GM23338 (cell line): ENCODE measurements at regions not wholly inside any gene's neighbourhood (a gene's known extent, or its start where the extent isn't known, plus 50 kb on each side); places are given as distances from the start of the nearest gene placed in this dataset.
A peak's percentile ranks its signal among the peaks of the same experiment; 100 is the strongest.

Experiments
- ATAC-seq: fragments of 200-7000 bp; cut with Tn5 transposase; 3 replicates; pipeline ENCODE4 v1.9.1; 2020
- DNase-seq: peaks from one replicate; pipeline ENCODE4 v3.0.0-alpha.2; 2015; ENCODE audit warnings: low spot score
- H2AFZ ChIP-seq: fragments of 200-600 bp; sonication (generic); 2 replicates; pipeline ENCODE4 v1.8.0; 2016; ENCODE audit warnings: antibody characterized with exemption, mild to moderate bottlenecking, moderate library complexity
- H3F3A ChIP-seq: fragments of 200-600 bp; sonication (generic); replicated peaks from 2 replicates; pipeline ENCODE4 v1.8.0; 2017; ENCODE audit warnings: antibody characterized with exemption, mixed run types, low read depth
- H3K27ac ChIP-seq: fragments of 200-600 bp; sonication (generic); 2 replicates; pipeline ENCODE4 v1.6.1; 2016; ENCODE audit warnings: low read depth
- H3K27me3 ChIP-seq: fragments of 200-600 bp; sonication (generic); 2 replicates; pipeline ENCODE4 v1.8.0; 2016; ENCODE audit warnings: mild to moderate bottlenecking, mixed run types, moderate library complexity; ENCODE audit not compliant: insufficient read depth
- H3K36me3 ChIP-seq: fragments of 200-600 bp; sonication (generic); 2 replicates; pipeline ENCODE4 v1.8.0; 2016; ENCODE audit warnings: mild to moderate bottlenecking; ENCODE audit not compliant: insufficient read depth
- H3K4me1 ChIP-seq: fragments of 200-600 bp; sonication (generic); 2 replicates; pipeline ENCODE4 v1.8.0; 2016; ENCODE audit warnings: mild to moderate bottlenecking, moderate library complexity; ENCODE audit not compliant: insufficient read depth
- H3K4me2 ChIP-seq: fragments of 200-600 bp; sonication (generic); 2 replicates; pipeline ENCODE4 v1.7.1; 2017; ENCODE audit warnings: mixed run types
- H3K4me3 ChIP-seq: fragments of 200-600 bp; sonication (generic); 2 replicates; pipeline ENCODE4 v1.6.1; 2016; ENCODE audit warnings: mixed run types
- H3K79me2 ChIP-seq: fragments of 200-600 bp; sonication (generic); replicated peaks from 2 replicates; pipeline ENCODE4 v1.8.0; 2017; ENCODE audit warnings: mild to moderate bottlenecking; ENCODE audit not compliant: insufficient read depth
- H3K9me2 ChIP-seq: fragments of 200-600 bp; sonication (generic); 2 replicates; pipeline ENCODE4 v1.8.0; 2017; ENCODE audit not compliant: insufficient read depth
- H4K20me1 ChIP-seq: fragments of 200-600 bp; sonication (generic); replicated peaks from 2 replicates; pipeline ENCODE4 v1.8.0; 2017; ENCODE audit warnings: mild to moderate bottlenecking; ENCODE audit not compliant: insufficient read depth
- H3K27ac Mint-ChIP-seq: 2 replicates; pipeline ENCODE4 v1.8.0; 2020; ENCODE audit warnings: inconsistent platforms, mild to moderate bottlenecking, moderate library complexity, mixed read lengths
- H3K27me3 Mint-ChIP-seq: 3 replicates; pipeline ENCODE4 v1.8.0; 2022; ENCODE audit warnings: low read depth, mild to moderate bottlenecking, moderate library complexity, mixed read lengths, inconsistent platforms; ENCODE audit not compliant: insufficient read depth, poor library complexity
- H3K36me3 Mint-ChIP-seq: 3 replicates; pipeline ENCODE4 v1.8.0; 2021; ENCODE audit warnings: low read depth, mild to moderate bottlenecking, inconsistent platforms, moderate library complexity, mixed read lengths
- H3K4me1 Mint-ChIP-seq: 3 replicates; pipeline ENCODE4 v1.8.0; 2020; ENCODE audit warnings: mild to moderate bottlenecking, inconsistent platforms, mixed read lengths
- H3K4me3 Mint-ChIP-seq: 3 replicates; pipeline ENCODE4 v1.8.0; 2021; ENCODE audit warnings: moderate library complexity, mild to moderate bottlenecking, inconsistent platforms, mixed read lengths
- H3K9me3 Mint-ChIP-seq: 3 replicates; pipeline ENCODE4 v1.8.0; 2020; ENCODE audit warnings: moderate library complexity, mild to moderate bottlenecking, inconsistent platforms, mixed read lengths
- CREB1 ChIP-seq: fragments of 250-450 bp; sonication (Bioruptor Pico); IDR thresholded peaks from 2 replicates; pipeline ENCODE4 v1.5.0; 2020; ENCODE audit warnings: low read depth, mild to moderate bottlenecking, moderate library complexity
- EZH2phosphoT487 ChIP-seq: fragments of 200-600 bp; sonication (generic); IDR thresholded peaks from one replicate; pipeline ENCODE4 v1.8.1; 2018; ENCODE audit warnings: antibody characterized with exemption; ENCODE audit not compliant: unreplicated experiment
- STAT1 ChIP-seq: IDR thresholded peaks from one replicate; pipeline ENCODE4 v1.6.1; 2016; ENCODE audit warnings: antibody characterized with exemption; ENCODE audit not compliant: unreplicated experiment
- ZNF114 ChIP-seq: fragments of 250-450 bp; sonication (Bioruptor Pico); IDR thresholded peaks from 2 replicates; pipeline ENCODE4 v1.5.0; 2020; ENCODE audit warnings: mild to moderate bottlenecking, moderate library complexity
- TF ChIP-seq, protein P1 (sequence below), 2 experiments: fragments of 200-600 bp in 1 of 2; sonication (generic) in 1 of 2; conservative IDR thresholded peaks; 2 replicates each; pipeline versions ENCODE4 v1.5.1 to v1.6.1; 2016 to 2017; ENCODE audit warnings: antibody characterized with exemption in 2 of 2, low read depth in 2 of 2, mild to moderate bottlenecking in 2 of 2, moderate library complexity in 1 of 2
- TF ChIP-seq, protein P2 (sequence below): IDR thresholded peaks from 2 replicates; pipeline ENCODE4 v1.6.1; 2016; ENCODE audit warnings: antibody characterized with exemption
- TF ChIP-seq, protein P3 (sequence below): IDR thresholded peaks from one replicate; pipeline ENCODE4 v1.6.1; 2018; ENCODE audit warnings: antibody characterized with exemption; ENCODE audit not compliant: unreplicated experiment

DNA sequence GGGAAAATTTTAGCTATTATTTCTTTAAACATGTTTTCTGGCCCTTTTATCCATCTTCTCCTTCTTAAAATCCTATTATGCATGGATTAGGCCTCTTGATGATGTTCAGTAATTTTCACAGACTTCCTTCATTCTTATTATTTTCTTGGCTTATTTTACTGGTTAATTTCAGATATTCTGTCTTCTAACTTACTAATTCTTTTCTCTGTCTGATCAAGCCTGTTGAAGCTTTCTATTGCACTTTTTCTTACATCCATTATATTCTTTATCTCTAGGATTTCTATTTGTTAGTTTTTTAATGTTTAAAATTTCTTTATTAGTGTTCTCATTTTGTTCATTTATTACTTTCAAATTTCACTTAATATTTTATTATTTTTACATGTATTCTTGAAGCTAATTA is 105.3 kb upstream of the GALNT13 start:
- H2AFZ ChIP-seq: no peak overlapping the region
- no peak for ATAC-seq
- no peaks in the 10 kb centered on the region for H3K4me1 ChIP-seq
- H3K36me3 ChIP-seq: no peaks in the 10 kb centered on the region
- no peaks in the 10 kb centered on the region for H3K9me2 ChIP-seq
- DNase-seq: no peak
- no peaks in the 10 kb centered on the region for H3K4me1 Mint-ChIP-seq
- H3K27me3 Mint-ChIP-seq: peaks cover 2% of the 10 kb centered on the region
- H3K79me2 ChIP-seq: no peaks in the 10 kb centered on the region
- H3K9me3 Mint-ChIP-seq: peaks cover 21% of the 10 kb centered on the region
- no peaks in the 10 kb centered on the region for H4K20me1 ChIP-seq
- H3K27ac Mint-ChIP-seq: no peak overlapping the region
- H3K4me3 Mint-ChIP-seq: no peak overlapping the region
- H3K27ac ChIP-seq: no peak overlapping the region
- H3K4me3 ChIP-seq: no peak overlapping the region
- no peaks in the 10 kb centered on the region for H3F3A ChIP-seq
- no peak overlapping the region for H3K4me2 ChIP-seq
- peaks cover 17% of the 10 kb centered on the region for H3K36me3 Mint-ChIP-seq
- TF ChIP-seq, protein P1, sequence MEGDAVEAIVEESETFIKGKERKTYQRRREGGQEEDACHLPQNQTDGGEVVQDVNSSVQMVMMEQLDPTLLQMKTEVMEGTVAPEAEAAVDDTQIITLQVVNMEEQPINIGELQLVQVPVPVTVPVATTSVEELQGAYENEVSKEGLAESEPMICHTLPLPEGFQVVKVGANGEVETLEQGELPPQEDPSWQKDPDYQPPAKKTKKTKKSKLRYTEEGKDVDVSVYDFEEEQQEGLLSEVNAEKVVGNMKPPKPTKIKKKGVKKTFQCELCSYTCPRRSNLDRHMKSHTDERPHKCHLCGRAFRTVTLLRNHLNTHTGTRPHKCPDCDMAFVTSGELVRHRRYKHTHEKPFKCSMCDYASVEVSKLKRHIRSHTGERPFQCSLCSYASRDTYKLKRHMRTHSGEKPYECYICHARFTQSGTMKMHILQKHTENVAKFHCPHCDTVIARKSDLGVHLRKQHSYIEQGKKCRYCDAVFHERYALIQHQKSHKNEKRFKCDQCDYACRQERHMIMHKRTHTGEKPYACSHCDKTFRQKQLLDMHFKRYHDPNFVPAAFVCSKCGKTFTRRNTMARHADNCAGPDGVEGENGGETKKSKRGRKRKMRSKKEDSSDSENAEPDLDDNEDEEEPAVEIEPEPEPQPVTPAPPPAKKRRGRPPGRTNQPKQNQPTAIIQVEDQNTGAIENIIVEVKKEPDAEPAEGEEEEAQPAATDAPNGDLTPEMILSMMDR (conservative IDR thresholded peaks at IDR 0.05; ENCODE audit: low read depth in 2 of 2): no peak
- TF ChIP-seq, protein P2, sequence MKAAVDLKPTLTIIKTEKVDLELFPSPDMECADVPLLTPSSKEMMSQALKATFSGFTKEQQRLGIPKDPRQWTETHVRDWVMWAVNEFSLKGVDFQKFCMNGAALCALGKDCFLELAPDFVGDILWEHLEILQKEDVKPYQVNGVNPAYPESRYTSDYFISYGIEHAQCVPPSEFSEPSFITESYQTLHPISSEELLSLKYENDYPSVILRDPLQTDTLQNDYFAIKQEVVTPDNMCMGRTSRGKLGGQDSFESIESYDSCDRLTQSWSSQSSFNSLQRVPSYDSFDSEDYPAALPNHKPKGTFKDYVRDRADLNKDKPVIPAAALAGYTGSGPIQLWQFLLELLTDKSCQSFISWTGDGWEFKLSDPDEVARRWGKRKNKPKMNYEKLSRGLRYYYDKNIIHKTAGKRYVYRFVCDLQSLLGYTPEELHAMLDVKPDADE: no peak
- no peaks in the 10 kb centered on the region for H3K27me3 ChIP-seq

DNA sequence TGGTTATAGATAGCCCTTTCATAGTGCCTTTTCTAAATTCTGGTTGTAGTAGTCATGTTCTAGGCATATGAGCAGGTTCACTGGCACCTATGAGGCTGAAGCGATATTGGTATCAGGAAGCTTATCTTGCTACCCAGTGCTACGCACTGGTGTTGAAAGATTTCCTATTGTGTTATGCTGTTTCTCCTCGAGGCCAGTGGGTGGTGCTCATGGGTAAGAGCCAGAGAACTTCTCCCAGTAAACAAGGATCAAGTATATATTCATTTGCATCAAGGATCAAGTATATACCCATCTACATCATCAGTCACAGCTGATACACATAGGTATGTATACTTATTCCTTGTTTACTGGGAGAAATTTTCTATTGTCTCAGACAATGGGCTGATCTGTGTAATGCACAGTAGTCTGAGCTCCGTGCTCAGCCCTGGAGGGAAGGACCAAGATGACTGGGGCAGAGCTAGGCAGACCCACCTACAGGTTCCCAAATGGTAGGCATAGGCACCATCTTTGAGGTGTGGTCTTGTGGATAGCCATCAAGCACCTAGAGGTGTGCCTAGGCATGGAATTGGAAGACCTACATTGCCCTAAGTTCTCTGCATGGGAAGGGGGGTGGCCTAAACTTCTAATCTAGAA is 101.2 kb upstream of the GALNT13 start:
- Histone ChIP-seq H4K20me1 (no peaks in the 10 kb centered on the region), H3K27me3 (no peaks in the 10 kb centered on the region), H3K9me2 (no peaks in the 10 kb centered on the region), H3F3A (no peaks in the 10 kb centered on the region), H3K79me2 (no peaks in the 10 kb centered on the region), H3K4me1 (no peaks in the 10 kb centered on the region), H3K27ac (no peak overlapping the region), H3K4me2 (no peak overlapping the region), H3K4me3 (no peak overlapping the region), H2AFZ (no peak overlapping the region), H3K36me3 (no peaks in the 10 kb centered on the region)
- peak; percentile 94 for ATAC-seq
- Mint-ChIP-seq H3K4me3 (no peak overlapping the region), H3K27me3 (peaks cover 2% of the 10 kb centered on the region), H3K4me1 (no peaks in the 10 kb centered on the region), H3K27ac (no peak overlapping the region), H3K36me3 (peaks cover 7% of the 10 kb centered on the region), H3K9me3 (peaks cover 11% of the 10 kb centered on the region)
- peak; percentile 26 for DNase-seq
- TF ChIP-seq ZNF114 (CRISPR knock-in tag): no peak
- TF ChIP-seq, protein P1 (conservative IDR thresholded peaks at IDR 0.05; ENCODE audit: low read depth in 2 of 2): peak; percentile 56 to 74

DNA sequence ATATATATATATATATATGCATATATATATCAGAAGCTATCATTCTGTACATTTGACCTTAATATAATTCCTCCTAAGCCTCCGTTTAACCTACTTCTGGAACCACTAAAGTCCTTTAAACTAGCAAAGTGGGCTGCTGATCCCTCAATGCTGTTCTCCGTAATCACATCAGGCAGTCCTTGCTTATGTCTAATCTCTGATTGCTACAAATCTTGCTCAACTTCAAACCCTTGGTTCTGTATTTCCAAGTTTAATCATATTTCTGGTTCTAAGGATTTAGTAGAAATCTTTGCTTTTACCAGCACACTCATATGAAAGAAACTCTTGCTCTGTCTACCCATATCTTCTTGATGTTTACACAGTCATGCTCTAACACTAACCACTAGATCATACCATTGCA is 91.5 kb upstream of the GALNT13 start:
- H3K27me3 Mint-ChIP-seq: peaks cover 2% of the 10 kb centered on the region
- no peaks in the 10 kb centered on the region for H3K79me2 ChIP-seq
- TF ChIP-seq, protein P3, sequence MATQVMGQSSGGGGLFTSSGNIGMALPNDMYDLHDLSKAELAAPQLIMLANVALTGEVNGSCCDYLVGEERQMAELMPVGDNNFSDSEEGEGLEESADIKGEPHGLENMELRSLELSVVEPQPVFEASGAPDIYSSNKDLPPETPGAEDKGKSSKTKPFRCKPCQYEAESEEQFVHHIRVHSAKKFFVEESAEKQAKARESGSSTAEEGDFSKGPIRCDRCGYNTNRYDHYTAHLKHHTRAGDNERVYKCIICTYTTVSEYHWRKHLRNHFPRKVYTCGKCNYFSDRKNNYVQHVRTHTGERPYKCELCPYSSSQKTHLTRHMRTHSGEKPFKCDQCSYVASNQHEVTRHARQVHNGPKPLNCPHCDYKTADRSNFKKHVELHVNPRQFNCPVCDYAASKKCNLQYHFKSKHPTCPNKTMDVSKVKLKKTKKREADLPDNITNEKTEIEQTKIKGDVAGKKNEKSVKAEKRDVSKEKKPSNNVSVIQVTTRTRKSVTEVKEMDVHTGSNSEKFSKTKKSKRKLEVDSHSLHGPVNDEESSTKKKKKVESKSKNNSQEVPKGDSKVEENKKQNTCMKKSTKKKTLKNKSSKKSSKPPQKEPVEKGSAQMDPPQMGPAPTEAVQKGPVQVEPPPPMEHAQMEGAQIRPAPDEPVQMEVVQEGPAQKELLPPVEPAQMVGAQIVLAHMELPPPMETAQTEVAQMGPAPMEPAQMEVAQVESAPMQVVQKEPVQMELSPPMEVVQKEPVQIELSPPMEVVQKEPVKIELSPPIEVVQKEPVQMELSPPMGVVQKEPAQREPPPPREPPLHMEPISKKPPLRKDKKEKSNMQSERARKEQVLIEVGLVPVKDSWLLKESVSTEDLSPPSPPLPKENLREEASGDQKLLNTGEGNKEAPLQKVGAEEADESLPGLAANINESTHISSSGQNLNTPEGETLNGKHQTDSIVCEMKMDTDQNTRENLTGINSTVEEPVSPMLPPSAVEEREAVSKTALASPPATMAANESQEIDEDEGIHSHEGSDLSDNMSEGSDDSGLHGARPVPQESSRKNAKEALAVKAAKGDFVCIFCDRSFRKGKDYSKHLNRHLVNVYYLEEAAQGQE: no peak
- TF ChIP-seq, protein P1 (conservative IDR thresholded peaks at IDR 0.05; ENCODE audit: low read depth in 2 of 2): no peak
- TF ChIP-seq EZH2phosphoT487 (no peak), STAT1 (no peak), CREB1 (CRISPR knock-in tag) (no peak)

More for the DNA sequence above, 91.5 kb upstream of the GALNT13 start:
- Histone ChIP-seq H3K4me3 (no peak overlapping the region), H3K36me3 (no peaks in the 10 kb centered on the region), H3K9me2 (no peaks in the 10 kb centered on the region), H2AFZ (no peak overlapping the region), H3F3A (no peaks in the 10 kb centered on the region), H3K4me2 (no peak overlapping the region), H4K20me1 (no peaks in the 10 kb centered on the region), H3K4me1 (no peaks in the 10 kb centered on the region), H3K27ac (no peak overlapping the region), H3K27me3 (no peaks in the 10 kb centered on the region)
- Mint-ChIP-seq H3K36me3 (no peaks in the 10 kb centered on the region), H3K27ac (no peak overlapping the region), H3K9me3 (no peaks in the 10 kb centered on the region), H3K4me3 (no peak overlapping the region), H3K4me1 (no peaks in the 10 kb centered on the region)
- ATAC-seq: no peak
- DNase-seq: no peak
